ENCODE measurements at regions not wholly inside any gene's neighbourhood (a gene's known extent, or its start where the extent isn't known, plus 50 kb on each side); places are given as distances from the start of the nearest gene placed in this dataset.

- no peak overlapping the region for H4K8ac ChIP-seq (ENCODE audit: low read depth, low read length)
- no CpG with 5 or more reads among the region's 2 CpGs for WGBS, 2 donors (ENCODE audit: extremely low coverage in 2 of 2, insufficient read length in 2 of 2, insufficient replicate concordance in 1 of 2)
- H3K4me3 ChIP-seq (ENCODE audit: low read length in 2 of 2) = peak overlapping the region in 1 of 2 donors; percentile 34
- H3K18ac ChIP-seq (ENCODE audit: low read length) = no peak overlapping the region
- H2AFZ ChIP-seq (ENCODE audit: low read length) = no peak overlapping the region
- H2BK15ac ChIP-seq (ENCODE audit: low read length) = no peak overlapping the region
- DNase-seq (ENCODE audit: low spot score) = no peak
- no peaks in the 10 kb centered on the region for H3K36me3 ChIP-seq (replicated peaks in 1 of 2; ENCODE audit: control insufficient read depth in 2 of 2, insufficient read depth in 2 of 2, low read length in 2 of 2)
- no peak overlapping the region for H3K9ac ChIP-seq (ENCODE audit: low read depth, low read length, poor library complexity)
- no peak overlapping the region for H2AK5ac ChIP-seq (ENCODE audit: low read depth, low read length)
- no peak overlapping the region for H2BK5ac ChIP-seq (ENCODE audit: low read length)
- no peak overlapping the region for H2BK120ac ChIP-seq (ENCODE audit: low read depth, low read length)
- H2BK12ac ChIP-seq (ENCODE audit: low read length) = no peak overlapping the region
- H3K79me1 ChIP-seq (ENCODE audit: low read depth, low read length) = no peaks in the 10 kb centered on the region
- H3K4ac ChIP-seq (ENCODE audit: low read length) = no peak overlapping the region
- no peak overlapping the region for H4K91ac ChIP-seq (ENCODE audit: low read depth, low read length, poor library complexity)
- H3K23ac ChIP-seq (ENCODE audit: low read depth, low read length, poor library complexity) = no peak overlapping the region
- no peaks in the 10 kb centered on the region for H3K9me3 ChIP-seq (replicated peaks in 1 of 2; ENCODE audit: control insufficient read depth in 2 of 2, insufficient read depth in 1 of 2, low read depth in 1 of 2, low read length in 2 of 2)
- no peaks in the 10 kb centered on the region for H3K4me1 ChIP-seq (ENCODE audit: control insufficient read depth in 2 of 2, insufficient read depth in 1 of 2, low read depth in 1 of 2, low read length in 2 of 2)
- no peak overlapping the region for H3K14ac ChIP-seq (ENCODE audit: low read length)
- no peak overlapping the region for H3K27ac ChIP-seq (replicated peaks; ENCODE audit: low read length)
- no peak overlapping the region for H3K4me2 ChIP-seq (ENCODE audit: insufficient read depth, low read length, poor library complexity, severe bottlenecking)
- H3K27me3 ChIP-seq (ENCODE audit: control insufficient read depth in 3 of 3, insufficient read depth in 3 of 3, low read depth in 1 of 3, low read length in 3 of 3) = no peaks in the 10 kb centered on the region
These were observed 406.2 kb downstream of the CDH11 start for GRCh38 chr16:64715624-64716023.

- H4K8ac ChIP-seq (ENCODE audit: low read depth, low read length) = no peak overlapping the region
- H3K9me3 ChIP-seq (replicated peaks in 1 of 2; ENCODE audit: control insufficient read depth in 2 of 2, insufficient read depth in 1 of 2, low read depth in 1 of 2, low read length in 2 of 2) = no peaks in the 10 kb centered on the region
- no peak overlapping the region for H3K14ac ChIP-seq (ENCODE audit: low read length)
- no peak overlapping the region for H3K9ac ChIP-seq (ENCODE audit: low read depth, low read length, poor library complexity)
- no peak overlapping the region for H2AK5ac ChIP-seq (ENCODE audit: low read depth, low read length)
- no peak overlapping the region for H2BK12ac ChIP-seq (ENCODE audit: low read length)
- WGBS, 2 donors (ENCODE audit: extremely low coverage in 2 of 2, insufficient read length in 2 of 2, insufficient replicate concordance in 1 of 2) = no CpG with 5 or more reads among the region's 3 CpGs
- H2AFZ ChIP-seq (ENCODE audit: low read length) = no peak overlapping the region
- no peaks in the 10 kb centered on the region for H3K27me3 ChIP-seq (ENCODE audit: control insufficient read depth in 3 of 3, insufficient read depth in 3 of 3, low read depth in 1 of 3, low read length in 3 of 3)
- no peaks in the 10 kb centered on the region for H3K36me3 ChIP-seq (replicated peaks in 1 of 2; ENCODE audit: control insufficient read depth in 2 of 2, insufficient read depth in 2 of 2, low read length in 2 of 2)
- H2BK120ac ChIP-seq (ENCODE audit: low read depth, low read length) = no peak overlapping the region
- H2BK15ac ChIP-seq (ENCODE audit: low read length) = no peak overlapping the region
- H3K18ac ChIP-seq (ENCODE audit: low read length) = no peak overlapping the region
- no peak overlapping the region for H3K27ac ChIP-seq (replicated peaks; ENCODE audit: low read length)
- H3K4ac ChIP-seq (ENCODE audit: low read length) = no peak overlapping the region
- H2BK5ac ChIP-seq (ENCODE audit: low read length) = no peak overlapping the region
- no peak for DNase-seq (ENCODE audit: low spot score)
- no peak overlapping the region for H3K4me3 ChIP-seq (ENCODE audit: low read length in 2 of 2)
- no peak overlapping the region for H3K4me2 ChIP-seq (ENCODE audit: insufficient read depth, low read length, poor library complexity, severe bottlenecking)
- no peak overlapping the region for H3K23ac ChIP-seq (ENCODE audit: low read depth, low read length, poor library complexity)
- no peaks in the 10 kb centered on the region for H3K79me1 ChIP-seq (ENCODE audit: low read depth, low read length)
- H4K91ac ChIP-seq (ENCODE audit: low read depth, low read length, poor library complexity) = no peak overlapping the region
- no peaks in the 10 kb centered on the region for H3K4me1 ChIP-seq (ENCODE audit: control insufficient read depth in 2 of 2, insufficient read depth in 1 of 2, low read depth in 1 of 2, low read length in 2 of 2)
These were observed 409.8 kb downstream of the CDH11 start for GRCh38 chr16:64712026-64712425.

- no peaks in the 10 kb centered on the region for H3K4me1 ChIP-seq (ENCODE audit: control insufficient read depth in 2 of 2, insufficient read depth in 1 of 2, low read depth in 1 of 2, low read length in 2 of 2)
- no peak overlapping the region for H3K23ac ChIP-seq (ENCODE audit: low read depth, low read length, poor library complexity)
- H3K14ac ChIP-seq (ENCODE audit: low read length) = no peak overlapping the region
- no peak overlapping the region for H2BK15ac ChIP-seq (ENCODE audit: low read length)
- H3K4ac ChIP-seq (ENCODE audit: low read length) = no peak overlapping the region
- no CpG with 5 or more reads among the region's 2 CpGs for WGBS, 2 donors (ENCODE audit: extremely low coverage in 2 of 2, insufficient read length in 2 of 2, insufficient replicate concordance in 1 of 2)
- no peaks in the 10 kb centered on the region for H3K79me1 ChIP-seq (ENCODE audit: low read depth, low read length)
- H2AFZ ChIP-seq (ENCODE audit: low read length) = no peak overlapping the region
- no peak overlapping the region for H4K91ac ChIP-seq (ENCODE audit: low read depth, low read length, poor library complexity)
- H2AK5ac ChIP-seq (ENCODE audit: low read depth, low read length) = no peak overlapping the region
- no peak overlapping the region for H3K18ac ChIP-seq (ENCODE audit: low read length)
- no peak overlapping the region for H4K8ac ChIP-seq (ENCODE audit: low read depth, low read length)
- no peak for DNase-seq (ENCODE audit: low spot score)
- H3K4me3 ChIP-seq (ENCODE audit: low read length in 2 of 2) = no peak overlapping the region
- H2BK12ac ChIP-seq (ENCODE audit: low read length) = no peak overlapping the region
- no peak overlapping the region for H3K9ac ChIP-seq (ENCODE audit: low read depth, low read length, poor library complexity)
- H2BK5ac ChIP-seq (ENCODE audit: low read length) = no peak overlapping the region
- H3K36me3 ChIP-seq (replicated peaks in 1 of 2; ENCODE audit: control insufficient read depth in 2 of 2, insufficient read depth in 2 of 2, low read length in 2 of 2) = no peaks in the 10 kb centered on the region
- H3K27me3 ChIP-seq (ENCODE audit: control insufficient read depth in 3 of 3, insufficient read depth in 3 of 3, low read depth in 1 of 3, low read length in 3 of 3) = no peaks in the 10 kb centered on the region
- no peak overlapping the region for H3K4me2 ChIP-seq (ENCODE audit: insufficient read depth, low read length, poor library complexity, severe bottlenecking)
- H3K27ac ChIP-seq (replicated peaks; ENCODE audit: low read length) = no peak overlapping the region
- H3K9me3 ChIP-seq (replicated peaks in 1 of 2; ENCODE audit: control insufficient read depth in 2 of 2, insufficient read depth in 1 of 2, low read depth in 1 of 2, low read length in 2 of 2) = no peaks in the 10 kb centered on the region
- no peak overlapping the region for H2BK120ac ChIP-seq (ENCODE audit: low read depth, low read length)
These were observed 410.3 kb downstream of the CDH11 start for GRCh38 chr16:64711596-64711995.

- no peak overlapping the region for H3K9ac ChIP-seq (ENCODE audit: low read depth, low read length, poor library complexity)
- H3K4ac ChIP-seq (ENCODE audit: low read length) = no peak overlapping the region
- H2AK5ac ChIP-seq (ENCODE audit: low read depth, low read length) = no peak overlapping the region
- H3K36me3 ChIP-seq (replicated peaks in 1 of 2; ENCODE audit: control insufficient read depth in 2 of 2, insufficient read depth in 2 of 2, low read length in 2 of 2) = no peaks in the 10 kb centered on the region
- no peak overlapping the region for H4K8ac ChIP-seq (ENCODE audit: low read depth, low read length)
- no peaks in the 10 kb centered on the region for H3K4me1 ChIP-seq (ENCODE audit: control insufficient read depth in 2 of 2, insufficient read depth in 1 of 2, low read depth in 1 of 2, low read length in 2 of 2)
- H3K9me3 ChIP-seq (replicated peaks in 1 of 2; ENCODE audit: control insufficient read depth in 2 of 2, insufficient read depth in 1 of 2, low read depth in 1 of 2, low read length in 2 of 2) = no peaks in the 10 kb centered on the region
- no peak overlapping the region for H3K23ac ChIP-seq (ENCODE audit: low read depth, low read length, poor library complexity)
- H3K4me2 ChIP-seq (ENCODE audit: insufficient read depth, low read length, poor library complexity, severe bottlenecking) = no peak overlapping the region
- H2AFZ ChIP-seq (ENCODE audit: low read length) = no peak overlapping the region
- no peak overlapping the region for H2BK120ac ChIP-seq (ENCODE audit: low read depth, low read length)
- no peak overlapping the region for H3K4me3 ChIP-seq (ENCODE audit: low read length in 2 of 2)
- no peaks in the 10 kb centered on the region for H3K79me1 ChIP-seq (ENCODE audit: low read depth, low read length)
- H3K14ac ChIP-seq (ENCODE audit: low read length) = no peak overlapping the region
- no peak overlapping the region for H2BK15ac ChIP-seq (ENCODE audit: low read length)
- no peak for DNase-seq (ENCODE audit: low spot score)
- no CpG with 5 or more reads among the region's 4 CpGs for WGBS, 2 donors (ENCODE audit: extremely low coverage in 2 of 2, insufficient read length in 2 of 2, insufficient replicate concordance in 1 of 2)
- no peak overlapping the region for H4K91ac ChIP-seq (ENCODE audit: low read depth, low read length, poor library complexity)
- H3K27ac ChIP-seq (replicated peaks; ENCODE audit: low read length) = no peak overlapping the region
- H2BK5ac ChIP-seq (ENCODE audit: low read length) = no peak overlapping the region
- no peak overlapping the region for H2BK12ac ChIP-seq (ENCODE audit: low read length)
- no peaks in the 10 kb centered on the region for H3K27me3 ChIP-seq (ENCODE audit: control insufficient read depth in 3 of 3, insufficient read depth in 3 of 3, low read depth in 1 of 3, low read length in 3 of 3)
- no peak overlapping the region for H3K18ac ChIP-seq (ENCODE audit: low read length)
These were observed 410.8 kb downstream of the CDH11 start for GRCh38 chr16:64711026-64711425.
